Heart left ventricle (tissue), 16 donors: ENCODE measurements at regions not wholly inside any gene's neighbourhood (a gene's known extent, or its start where the extent isn't known, plus 50 kb on each side); places are given as distances from the start of the nearest gene placed in this dataset.
A peak's percentile ranks its signal among the peaks of the same experiment; 100 is the strongest.

Source experiments
- ATAC-seq, 4 donors: fragments of 200-7000 bp; cut with Tn5 transposase; one replicate each; pipeline ENCODE4 v1.9.1; 2020 to 2022; ENCODE audit warnings: moderate library complexity in 4 of 4, mild to moderate bottlenecking in 3 of 4, moderate number of reproducible peaks in 1 of 4
- DNase-seq, 5 donors: peaks; one replicate each; pipeline ENCODE4 v3.0.0-alpha.2; 2020
- H3K27ac ChIP-seq, 12 donors: fragments of 200-600 bp; sonication (generic) in 4 of 12; one replicate each; pipeline versions ENCODE4 v1.5.0 to v1.8.0; 2016 to 2022; ENCODE audit warnings: mild to moderate bottlenecking in 2 of 12
- H3K27me3 ChIP-seq, 9 donors: fragments of 200-600 bp; sonication (generic) in 2 of 9; one replicate each; pipeline versions ENCODE4 v1.5.1 to v1.8.0; 2016 to 2022; ENCODE audit warnings: mild to moderate bottlenecking in 3 of 9
- H3K36me3 ChIP-seq, 9 donors: fragments of 200-600 bp; sonication (generic) in 2 of 9; one replicate each; pipeline versions ENCODE4 v1.5.0 to v1.8.0; 2018 to 2022; ENCODE audit warnings: mild to moderate bottlenecking in 2 of 9
- H3K4me1 ChIP-seq, 12 donors: fragments of 200-600 bp; sonication (generic) in 4 of 12; one replicate each; pipeline versions ENCODE4 v1.5.0 to v1.8.0; 2016 to 2022; ENCODE audit warnings: mild to moderate bottlenecking in 3 of 12
- H3K4me3 ChIP-seq, 12 donors: fragments of 200-600 bp; sonication (generic) in 4 of 12; one replicate each; pipeline versions ENCODE4 v1.5.0 to v1.8.0; 2017 to 2022; ENCODE audit warnings: mild to moderate bottlenecking in 9 of 12, moderate library complexity in 4 of 12
- H3K9me3 ChIP-seq, 12 donors: fragments of 200-600 bp; sonication (generic) in 4 of 12; one replicate each; pipeline versions ENCODE4 v1.5.0 to v1.8.0; 2016 to 2022; ENCODE audit warnings: mild to moderate bottlenecking in 1 of 12
- CTCF ChIP-seq, 12 donors: fragments of 200-600 bp; sonication (generic) in 4 of 12; IDR thresholded peaks; one replicate each; pipeline versions ENCODE4 v1.5.0 to v1.8.0; 2018 to 2022; ENCODE audit warnings: antibody characterized with exemption in 12 of 12, mild to moderate bottlenecking in 5 of 12
- POLR2A ChIP-seq, 2 donors: fragments of 450-650 bp; IDR thresholded peaks; one replicate each; pipeline ENCODE4 v1.6.1; 2017; ENCODE audit warnings: antibody characterized with exemption in 2 of 2, mild to moderate bottlenecking in 2 of 2, moderate library complexity in 2 of 2
- WGBS, 4 donors: extraction: QIAGEN DNeasy Blood & Tissue Kit in 2 of 4; methylation state at CpG; one replicate each; pipeline versions ENCODE4 v1.1.5 to v1.1.7; 2013 to 2018; 5-methylcytosine and 5-hydroxymethylcytosine counted together
- intact Hi-C, 10 donors: fragments of 100-400 bp; cut with DNase I; formaldehyde crosslinking; loops; one replicate each; pipeline versions ENCODE4 v1.11.1 to v1.14.2; 2022
- donor health status: ischemic (EF 13 %, LVEDD 7.1; RV severe dilation, severe dysfunction).
- donor health status: healthy with polysubstance abuse.
- donor health status: DM: no; HTN: yes; CAD: no.
- donor health status: DM: no; HTN: no; CAD: no.
- donor health status: ischemic (EF 25% LVEDD 6.9; RV normal size, moderate dysfunction).
- donor health status: ischemic (EF 25% LVEDD 5.7; RV mildly dilated, moderate dysfunction).
- donor health status: healthy.
- donor health status: DM: yes; HTN: yes; CAD: no.
- donor health status: ischemic (EF 35%, LVEDD 5.7; RV mildly dilated, moderate dysfunction).
- donor health status: nonischemic (EF 11% LVEDD 7.7; RV severe dilation, severe dysfunction).
- donor health status: DM: yes; HTN: yes; CAD: no.
- donor health status: PGD.
- donor health status: ischemic (EF 29% LVEDD 5.4; RV normal size, mild dysfunction).
- donor health status: nonischemic (EF 23%, LVEDD 6.1; RV moderate dilation, normal function).

GRCh38 chr3:88586121-88586640 lies 436.4 kb downstream of the C3orf38 start:
- DNase-seq (no peak), ATAC-seq (no peak)
- Histone ChIP-seq H3K36me3 (no peaks in the 10 kb centered on the region), H3K4me1 (no peaks in the 10 kb centered on the region), H3K27me3 (no peaks in the 10 kb centered on the region), H3K4me3 (no peak overlapping the region), H3K9me3 (no peaks in the 10 kb centered on the region), H3K27ac (no peak overlapping the region)
- TF ChIP-seq CTCF (IDR thresholded peaks at IDR 0.05): no peak
- TF ChIP-seq POLR2A (IDR thresholded peaks at IDR 0.05): no peak
- WGBS, 4 donors: 90 to 95% (median 91%) methylated on average over 2 of the region's 2 CpGs
- intact Hi-C loops: no loop called here

GRCh38 chr3:88589138-88589537 lies 439.4 kb downstream of the C3orf38 start:
- ATAC-seq (no peak), DNase-seq (no peak)
- no peak overlapping the region for H3K27ac ChIP-seq
- TF ChIP-seq POLR2A (IDR thresholded peaks at IDR 0.05) (no peak), CTCF (IDR thresholded peaks at IDR 0.05) (no peak)
- WGBS, 4 donors: 92 to 96% (median 93%) methylated on average over 2 of the region's 2 CpGs
- H3K27me3 ChIP-seq: no peaks in the 10 kb centered on the region
- intact Hi-C loops: no loop called here
- no peaks in the 10 kb centered on the region for H3K4me1 ChIP-seq
- H3K4me3 ChIP-seq: no peak overlapping the region
- no peaks in the 10 kb centered on the region for H3K36me3 ChIP-seq
- no peaks in the 10 kb centered on the region for H3K9me3 ChIP-seq

GRCh38 chr3:88595026-88595425 lies 445.3 kb downstream of the C3orf38 start:
- ATAC-seq (no peak), DNase-seq (peak in 1 of 5 donors; percentile 6)
- TF ChIP-seq POLR2A (IDR thresholded peaks at IDR 0.05) (no peak), CTCF (IDR thresholded peaks at IDR 0.05) (no peak)
- H3K36me3 ChIP-seq: no peaks in the 10 kb centered on the region
- no peak overlapping the region for H3K27ac ChIP-seq
- peaks cover 0 to 7% (median 0%) of the 10 kb centered on the region in 12 donors for H3K9me3 ChIP-seq
- no peaks in the 10 kb centered on the region for H3K27me3 ChIP-seq
- 25 to 55% (median 41%) methylated on average over 1 of the region's 1 CpG for WGBS, 4 donors
- no peak overlapping the region for H3K4me3 ChIP-seq
- no peaks in the 10 kb centered on the region for H3K4me1 ChIP-seq
- intact Hi-C loops: no loop called here

- no peak for ATAC-seq
- Histone ChIP-seq H3K4me3 (no peak overlapping the region), H3K9me3 (peaks cover 0 to 7% (median 0%) of the 10 kb centered on the region in 12 donors), H3K27me3 (no peaks in the 10 kb centered on the region), H3K4me1 (no peaks in the 10 kb centered on the region), H3K27ac (no peak overlapping the region), H3K36me3 (no peaks in the 10 kb centered on the region)
- WGBS, 4 donors: 89 to 95% (median 91%) methylated on average over 1 of the region's 1 CpG
- TF ChIP-seq CTCF (IDR thresholded peaks at IDR 0.05) (no peak), POLR2A (IDR thresholded peaks at IDR 0.05) (no peak)
- intact Hi-C loops: no loop called here
- DNase-seq: no peak
Measured at GRCh38 chr3:88596451-88596850, 446.7 kb downstream of the C3orf38 start.
